Keratinocyte (primary cell): ENCODE measurements at regions not wholly inside any gene's neighbourhood (a gene's known extent, or its start where the extent isn't known, plus 50 kb on each side); places are given as distances from the start of the nearest gene placed in this dataset.

ENCODE experiments used
- DNase-seq: peaks from one replicate; pipeline ENCODE4 v3.0.0-alpha.2; 2011; ENCODE audit warnings: low read depth, missing footprints, low spot score
- FAIRE-seq: peaks from 2 replicates; lab custom pipeline; 2011; peaks lifted over from hg19 to GRCh38; lab: Jason Lieb, UNC
- H2AFZ ChIP-seq: 2 replicates; pipeline ENCODE4 v1.6.0; 2012; ENCODE audit warnings: low read length, control low read depth, inconsistent platforms; ENCODE audit not compliant: control insufficient read depth
- H3K27ac ChIP-seq: 2 replicates; pipeline ENCODE4 v1.5.1; 2011; ENCODE audit warnings: low read length; ENCODE audit not compliant: control insufficient read depth, insufficient read depth
- H3K27me3 ChIP-seq: 3 replicates; pipeline ENCODE4 v1.6.0; 2011; ENCODE audit warnings: low read length; ENCODE audit not compliant: control insufficient read depth, insufficient read depth; ENCODE audit errors: extremely low read depth
- H3K36me3 ChIP-seq, 2 experiments: 2 replicates in 1 of 2; 3 replicates in 1 of 2; pipeline ENCODE4 v1.5.1; 2011; ENCODE audit warnings: low read length in 2 of 2, mild to moderate bottlenecking in 1 of 2; ENCODE audit not compliant: control insufficient read depth in 2 of 2, insufficient read depth in 2 of 2; ENCODE audit errors: extremely low read depth in 1 of 2
- H3K4me1 ChIP-seq: 3 replicates; pipeline ENCODE4 v1.5.1; 2011; ENCODE audit warnings: low read length; ENCODE audit not compliant: control insufficient read depth, insufficient read depth; ENCODE audit errors: extremely low read depth
- H3K4me2 ChIP-seq: 3 replicates; pipeline ENCODE4 v1.6.0; 2011; ENCODE audit warnings: low read depth, low read length; ENCODE audit not compliant: control insufficient read depth, insufficient read depth; ENCODE audit errors: extremely low read depth
- H3K4me3 ChIP-seq, 3 experiments: fragments of 200-600 bp in 1 of 3; sonication (generic) in 1 of 3; 2 replicates in 2 of 3; 3 replicates in 1 of 3; pipeline ENCODE4 v1.5.1; 2011 to 2016; ENCODE audit warnings: low read length in 3 of 3, mild to moderate bottlenecking in 3 of 3, control low read depth in 2 of 3, inconsistent platforms in 1 of 3, low read depth in 1 of 3, mixed read lengths in 1 of 3, mixed run types in 1 of 3, moderate library complexity in 1 of 3; ENCODE audit not compliant: control insufficient read depth in 2 of 3, insufficient read depth in 2 of 3; ENCODE audit errors: extremely low read depth in 1 of 3
- H3K79me2 ChIP-seq: 2 replicates; pipeline ENCODE4 v1.6.0; 2012; ENCODE audit warnings: low read length; ENCODE audit not compliant: control insufficient read depth, insufficient read depth
- H3K9ac ChIP-seq: 3 replicates; pipeline ENCODE4 v1.6.0; 2011; ENCODE audit warnings: low read length; ENCODE audit not compliant: control insufficient read depth, insufficient read depth; ENCODE audit errors: extremely low read depth
- H3K9me1 ChIP-seq: 3 replicates; pipeline ENCODE4 v1.6.0; 2011; ENCODE audit warnings: low read length; ENCODE audit not compliant: control insufficient read depth, insufficient read depth; ENCODE audit errors: extremely low read depth
- H3K9me3 ChIP-seq: 2 replicates; pipeline ENCODE4 v1.5.1; 2012; ENCODE audit warnings: low read depth, low read length; ENCODE audit not compliant: control insufficient read depth
- H4K20me1 ChIP-seq: 3 replicates; pipeline ENCODE4 v1.6.0; 2011; ENCODE audit warnings: low read length; ENCODE audit not compliant: control insufficient read depth, insufficient read depth; ENCODE audit errors: extremely low read depth
- CTCF ChIP-seq, 3 experiments: IDR thresholded peaks in 1 of 3; conservative IDR thresholded peaks in 1 of 3; optimal IDR thresholded peaks in 1 of 3; 2 replicates in 2 of 3; 3 replicates in 1 of 3; pipeline versions ENCODE3 to v1.5.1; 2011; ENCODE audit warnings: low read length in 3 of 3, mild to moderate bottlenecking in 3 of 3, moderate library complexity in 2 of 3, control low read depth in 1 of 3, inconsistent platforms in 1 of 3; ENCODE audit not compliant: insufficient read depth in 2 of 3; ENCODE audit errors: extremely low read depth in 1 of 3
- EZH2 ChIP-seq: IDR thresholded peaks from one replicate; pipeline ENCODE4 v1.6.1; 2012; ENCODE audit warnings: inconsistent platforms, mild to moderate bottlenecking, low read length, moderate library complexity
- dilution Hi-C: fragments of 300-500 bp; cut with MboI; formaldehyde crosslinking; loops from one replicate; pipeline ENCODE4 v1.7.0; 2020; ENCODE audit warnings: low sequenced_read_pairs; ENCODE audit not compliant: extremely low pct_ligation_motif_present

GRCh38 chrX:13223868-13224567, 95.8 kb downstream of the ATXN3L start:
- Histone ChIP-seq H4K20me1 (no peaks in the 10 kb centered on the region), H3K9me1 (no peaks in the 10 kb centered on the region), H3K4me2 (peak overlapping the region; percentile 22), H3K4me3 (no peak overlapping the region), H3K27ac (peak overlapping the region; percentile 28), H2AFZ (no peak overlapping the region), H3K9me3 (no peaks in the 10 kb centered on the region), H3K27me3 (no peaks in the 10 kb centered on the region), H3K9ac (no peak overlapping the region), H3K4me1 (peaks cover 24% of the 10 kb centered on the region), H3K79me2 (no peaks in the 10 kb centered on the region), H3K36me3 (no peaks in the 10 kb centered on the region)
- TF ChIP-seq EZH2 (no peak), CTCF (optimal IDR thresholded peaks at IDR 0.05 in 1 of 3, IDR thresholded peaks at IDR 0.05 in 1 of 3, conservative IDR thresholded peaks at IDR 0.05 in 1 of 3; ENCODE audit: extremely low read depth in 1 of 3, insufficient read depth in 2 of 3, low read length in 3 of 3) (peak in 1 of 3 experiments; percentile 33)
- dilution Hi-C loops = loop anchor here (10.0 kb wide), 1 partner anchor 241 kb away; no protein-coding TSS in a partner anchor
- DNase-seq = peak; percentile 59
- peak; percentile 98 for FAIRE-seq

GRCh38 chrX:13220916-13221315, 98.9 kb downstream of the ATXN3L start:
- Histone ChIP-seq H3K9ac (no peak overlapping the region), H3K4me1 (peaks cover 24% of the 10 kb centered on the region), H3K79me2 (no peaks in the 10 kb centered on the region), H3K9me1 (no peaks in the 10 kb centered on the region), H3K36me3 (no peaks in the 10 kb centered on the region), H4K20me1 (no peaks in the 10 kb centered on the region), H2AFZ (no peak overlapping the region), H3K4me2 (peak overlapping the region; percentile 39), H3K27me3 (no peaks in the 10 kb centered on the region), H3K9me3 (no peaks in the 10 kb centered on the region), H3K27ac (no peak overlapping the region), H3K4me3 (no peak overlapping the region)
- dilution Hi-C loops = loop anchor here (10.0 kb wide), 1 partner anchor 244 kb away; no protein-coding TSS in a partner anchor
- TF ChIP-seq EZH2 (no peak), CTCF (optimal IDR thresholded peaks at IDR 0.05 in 1 of 3, IDR thresholded peaks at IDR 0.05 in 1 of 3, conservative IDR thresholded peaks at IDR 0.05 in 1 of 3; ENCODE audit: extremely low read depth in 1 of 3, insufficient read depth in 2 of 3, low read length in 3 of 3) (no peak)
- DNase-seq (no peak), FAIRE-seq (peak; percentile 93)
